HCT116 (cell line): ENCODE measurements at regions not wholly inside any gene's neighbourhood (a gene's known extent, or its start where the extent isn't known, plus 50 kb on each side); places are given as distances from the start of the nearest gene placed in this dataset.

Experiments used
- ATAC-seq: fragments of 200-7000 bp; cut with Tn5 transposase; 2 replicates; pipeline ENCODE4 v1.9.1; 2020; ENCODE audit warnings: mild to moderate bottlenecking, moderate library complexity
- BruUV-seq: library from RNA; stranded (reverse); fragments of 400-500 nt; replicated peaks from 2 replicates; lab custom pipeline; 2021; lab: Mats Ljungman, UMichigan
- CTCF ChIA-PET: fragments of 300-600 bp; sonication (Branson Sonifier 250); formaldehyde crosslinking; loops from one replicate; lab custom pipeline; 2021; ENCODE audit warnings: antibody characterized with exemption; lab: Charles Lee
- POLR2A ChIA-PET: fragments of 300-600, 350-600 bp; sonication (Branson Sonifier 250); formaldehyde crosslinking; loops from one replicate; lab custom pipeline; 2021; ENCODE audit warnings: antibody characterized with exemption; lab: Charles Lee
- RAD21 ChIA-PET, 2 experiments: fragments of 300-600 bp; sonication (Branson Sonifier 250); formaldehyde crosslinking; loops; one replicate each; lab custom pipeline; 2023; ENCODE audit warnings: low total read pairs in 2 of 2; ENCODE audit not compliant: uncharacterized antibody in 2 of 2, unreplicated experiment in 2 of 2, low non-redundant PET in 1 of 2; lab: Charles Lee
- DNase-seq: peaks from one replicate; pipeline ENCODE4 v3.0.0-alpha.2; 2010; ENCODE audit warnings: low read depth, low spot score
- H2AFZ ChIP-seq: fragments of 200-600 bp; shearing (Covaris generic), sonication (generic); 2 replicates; pipeline ENCODE4 v1.6.1; 2017; ENCODE audit warnings: low read depth, mixed run types, mixed read lengths, antibody characterized with exemption, low read length; ENCODE audit not compliant: poor library complexity, severe bottlenecking
- H3K27ac ChIP-seq: 2 replicates; pipeline ENCODE4 v1.5.1; 2012; ENCODE audit warnings: low read depth, low read length
- H3K27me3 ChIP-seq: fragments of 200-600 bp; sonication (generic); 2 replicates; pipeline ENCODE4 v1.6.1; 2016; ENCODE audit warnings: mixed run types, low read length, mixed read lengths; ENCODE audit not compliant: insufficient read depth
- H3K36me3 ChIP-seq, 2 experiments: fragments of 200-500 bp in 1 of 2; fragments of 200-600 bp in 1 of 2; sonication (Bioruptor generic) in 1 of 2; sonication (generic) in 1 of 2; 2 replicates each; pipeline versions ENCODE4 v1.5.1 to v1.6.1; 2014 to 2016; ENCODE audit warnings: low read length in 2 of 2, inconsistent platforms in 1 of 2, mixed read lengths in 1 of 2, mixed run types in 1 of 2; ENCODE audit not compliant: insufficient read depth in 2 of 2, control insufficient read depth in 1 of 2
- H3K4me1 ChIP-seq, 2 experiments: fragments of 200-600 bp in 1 of 2; sonication (generic) in 1 of 2; 2 replicates each; pipeline versions ENCODE4 v1.5.1 to v1.6.1; 2012 to 2017; ENCODE audit warnings: low read length in 2 of 2, inconsistent platforms in 1 of 2, mild to moderate bottlenecking in 1 of 2, mixed read lengths in 1 of 2, mixed run types in 1 of 2, moderate library complexity in 1 of 2; ENCODE audit not compliant: insufficient read depth in 2 of 2, control insufficient read depth in 1 of 2
- H3K4me2 ChIP-seq: fragments of 200-600 bp; sonication (generic); 2 replicates; pipeline ENCODE4 v1.6.1; 2017; ENCODE audit warnings: mixed run types, low read length, mixed read lengths
- H3K4me3 ChIP-seq, 2 experiments: fragments of 200-600 bp in 1 of 2; sonication (generic) in 1 of 2; replicated peaks in 1 of 2; 2 replicates each; pipeline ENCODE4 v1.5.1; 2011 to 2016; ENCODE audit warnings: low read length in 2 of 2, control low read depth in 1 of 2, low read depth in 1 of 2, mild to moderate bottlenecking in 1 of 2, mixed read lengths in 1 of 2, mixed run types in 1 of 2
- H3K79me2 ChIP-seq: fragments of 200-600 bp; sonication (generic); 2 replicates; pipeline ENCODE4 v1.6.1; 2017; ENCODE audit warnings: mild to moderate bottlenecking, mixed run types, low read length, moderate library complexity, mixed read lengths; ENCODE audit not compliant: insufficient read depth
- H3K9ac ChIP-seq: fragments of 200-600 bp; sonication (generic); 2 replicates; pipeline ENCODE4 v1.6.1; 2016; ENCODE audit warnings: low read length, mixed read lengths
- H3K9me2 ChIP-seq: fragments of 200-600 bp; sonication (generic), shearing (Covaris generic); 2 replicates; pipeline ENCODE4 v1.6.1; 2017; ENCODE audit warnings: mixed run types, mild to moderate bottlenecking, moderate library complexity; ENCODE audit not compliant: insufficient read depth
- H3K9me3 ChIP-seq, 2 experiments: fragments of 200-500 bp in 1 of 2; fragments of 200-600 bp in 1 of 2; sonication (Bioruptor generic) in 1 of 2; sonication (generic) in 1 of 2; 2 replicates each; pipeline ENCODE4 v1.6.1; 2014 to 2017; ENCODE audit warnings: low read length in 2 of 2, mixed read lengths in 2 of 2, inconsistent platforms in 1 of 2, low read depth in 1 of 2, mild to moderate bottlenecking in 1 of 2, mixed run types in 1 of 2, moderate library complexity in 1 of 2; ENCODE audit not compliant: control insufficient read depth in 1 of 2, insufficient read depth in 1 of 2
- H4K20me1 ChIP-seq: fragments of 200-600 bp; sonication (generic), shearing (Covaris generic); 2 replicates; pipeline ENCODE4 v1.6.1; 2017; ENCODE audit warnings: mixed run types, mild to moderate bottlenecking, moderate library complexity; ENCODE audit not compliant: insufficient read depth
- CTCF ChIP-seq, 3 experiments: fragments of 200-600 bp in 1 of 3; sonication (generic) in 1 of 3; IDR thresholded peaks in 2 of 3; conservative IDR thresholded peaks in 1 of 3; 2 replicates each; pipeline ENCODE4 v1.5.1; 2012 to 2017; ENCODE audit warnings: low read depth in 2 of 3, low read length in 2 of 3, antibody characterized with exemption in 1 of 3, borderline replicate concordance in 1 of 3, control low read depth in 1 of 3, mild to moderate bottlenecking in 1 of 3, mixed read lengths in 1 of 3, mixed run types in 1 of 3, moderate library complexity in 1 of 3; ENCODE audit not compliant: insufficient read depth in 1 of 3
- EZH2phosphoT487 ChIP-seq: fragments of 200-600 bp; IDR thresholded peaks from 2 replicates; pipeline ENCODE4 v1.6.1; 2018; ENCODE audit warnings: antibody characterized with exemption, borderline replicate concordance
- JUND ChIP-seq: IDR thresholded peaks from 2 replicates; pipeline ENCODE4 v1.6.1; 2012
- POLR2AphosphoS5 ChIP-seq: IDR thresholded peaks from 2 replicates; pipeline ENCODE4 v1.6.1; 2011; ENCODE audit warnings: mild to moderate bottlenecking, low read depth, low read length, moderate library complexity
- RAD21 ChIP-seq: IDR thresholded peaks from 2 replicates; pipeline ENCODE4 v1.6.1; 2012; ENCODE audit warnings: low read depth, mild to moderate bottlenecking
- REST ChIP-seq: IDR thresholded peaks from 2 replicates; pipeline ENCODE4 v1.6.1; 2012; ENCODE audit warnings: low read depth
- SIN3A ChIP-seq: IDR thresholded peaks from 2 replicates; pipeline ENCODE4 v1.6.1; 2012; ENCODE audit warnings: low read depth
- SRF ChIP-seq: IDR thresholded peaks from 2 replicates; pipeline ENCODE4 v1.6.1; 2012; ENCODE audit warnings: low read depth
- ZBTB33 ChIP-seq: IDR thresholded peaks from 2 replicates; pipeline ENCODE4 v1.6.1; 2011; ENCODE audit warnings: mild to moderate bottlenecking, low read length, moderate library complexity; ENCODE audit not compliant: insufficient replicate concordance; ENCODE audit errors: extremely low read depth
- ZNF274 ChIP-seq: fragments of 200-500 bp; sonication (Bioruptor generic); IDR thresholded peaks from 2 replicates; pipeline ENCODE4 v1.6.1; 2014; ENCODE audit warnings: mild to moderate bottlenecking, low read depth, low read length, inconsistent platforms
- intact Hi-C: fragments of 100-400 bp; cut with micrococcal nuclease; formaldehyde crosslinking; loops from 2 replicates; pipeline ENCODE4 v1.10.0; 2022

- H2AFZ ChIP-seq = no peak overlapping the region
- no peak for TF ChIP-seq REST
- TF ChIP-seq POLR2AphosphoS5 = no peak
- TF ChIP-seq ZNF274 = no peak
- TF ChIP-seq, all 23 proteins: peak for 0
- DNase-seq = no peak
- ATAC-seq = no peak
- Histone ChIP-seq H3K36me3 (no peaks in the 10 kb centered on the region), H3K27me3 (no peaks in the 10 kb centered on the region), H3K9me3 (peaks cover 17 to 46% of the 10 kb centered on the region in 2 experiments; a peak in 2 of 4 replicates), H3K4me1 (no peaks in the 10 kb centered on the region), H3K9ac (no peak overlapping the region), H3K79me2 (no peaks in the 10 kb centered on the region), H3K27ac (no peak overlapping the region), H3K9me2 (no peaks in the 10 kb centered on the region), H4K20me1 (no peaks in the 10 kb centered on the region), H3K4me3 (no peak overlapping the region), H3K4me2 (no peak overlapping the region)
- BruUV-seq = no TSS peak
- intact Hi-C loops = no loop called here
- ChIA-PET RAD21 (no interaction called here), CTCF (no interaction called here), POLR2A (no interaction called here)
These were observed 403.2 kb upstream of the ADAMTS5 start for GRCh38 chr21:27369978-27370571.

GRCh38 chr21:27369234-27369633 lies 402.3 kb upstream of the ADAMTS5 start:
- BruUV-seq = no TSS peak
- ChIA-PET CTCF (no interaction called here), RAD21 (no interaction called here), POLR2A (no interaction called here)
- Histone ChIP-seq H4K20me1 (no peaks in the 10 kb centered on the region), H3K4me1 (no peaks in the 10 kb centered on the region), H3K4me2 (no peak overlapping the region), H3K27ac (no peak overlapping the region), H3K27me3 (no peaks in the 10 kb centered on the region), H3K9me3 (peaks cover 17 to 42% of the 10 kb centered on the region in 2 experiments; a peak in 2 of 4 replicates), H2AFZ (no peak overlapping the region), H3K9me2 (no peaks in the 10 kb centered on the region), H3K36me3 (no peaks in the 10 kb centered on the region), H3K9ac (no peak overlapping the region), H3K4me3 (no peak overlapping the region), H3K79me2 (no peaks in the 10 kb centered on the region)
- intact Hi-C loops = no loop called here
- DNase-seq (no peak), ATAC-seq (no peak)
- TF ChIP-seq SIN3A = no peak
- TF ChIP-seq RAD21 = no peak
- no peak for TF ChIP-seq SRF
- TF ChIP-seq JUND = no peak
- TF ChIP-seq ZBTB33 = no peak
- no peak for TF ChIP-seq CTCF (IDR thresholded peaks at IDR 0.05 in 2 of 3, conservative IDR thresholded peaks at IDR 0.05 in 1 of 3; ENCODE audit: borderline replicate concordance in 1 of 3, insufficient read depth in 1 of 3, low read depth in 2 of 3, low read length in 2 of 3)
- no peak for TF ChIP-seq EZH2phosphoT487
